Fibroblast of pulmonary artery (primary cell): ENCODE measurements at regions not wholly inside any gene's neighbourhood (a gene's known extent, or its start where the extent isn't known, plus 50 kb on each side); places are given as distances from the start of the nearest gene placed in this dataset.
"Not testable (repeated sequence)": the region's sequence is repeated elsewhere in the genome, so short reads cannot be mapped to it uniquely, and the experiment has no call there.

Experiments used
- DNase-seq: peaks from one replicate; pipeline ENCODE4 v3.0.0-alpha.2; 2010; ENCODE audit warnings: low read depth
- H3K4me3 ChIP-seq: replicated peaks from 2 replicates; pipeline ENCODE4 v1.5.1; 2011; ENCODE audit warnings: low read depth, mild to moderate bottlenecking, control low read depth, low read length, moderate library complexity

- DNase-seq, H3K4me3 ChIP-seq: not testable (repeated sequence)
Measured at GRCh38 chr9:66819510-66819909, 81.0 kb upstream of the ZNF658 start.

- H3K4me3 ChIP-seq, DNase-seq: not testable (repeated sequence)
Measured at GRCh38 chr9:66820014-66820660, 80.4 kb upstream of the ZNF658 start.

- not testable (repeated sequence) for H3K4me3 ChIP-seq, DNase-seq
Measured at GRCh38 chr9:66824169-66824568, 76.4 kb upstream of the ZNF658 start.

GRCh38 chr9:66829853-66830252 is 70.7 kb upstream of the ZNF658 start:
- not testable (repeated sequence) for DNase-seq, H3K4me3 ChIP-seq

- not testable (repeated sequence) for H3K4me3 ChIP-seq, DNase-seq
Measured at GRCh38 chr9:66830777-66831497, 69.6 kb upstream of the ZNF658 start.

GRCh38 chr9:66832222-66832621 is 68.3 kb upstream of the ZNF658 start:
- not testable (repeated sequence) for H3K4me3 ChIP-seq, DNase-seq

GRCh38 chr9:66837242-66837937 is 63.1 kb upstream of the ZNF658 start:
- H3K4me3 ChIP-seq, DNase-seq: not testable (repeated sequence)
